ENCODE measurements at regions not wholly inside any gene's neighbourhood (a gene's known extent, or its start where the extent isn't known, plus 50 kb on each side); places are given as distances from the start of the nearest gene placed in this dataset.

- no peak for TF ChIP-seq ZFX (IDR thresholded peaks at IDR 0.05)
- TF ChIP-seq CTCF (conservative IDR thresholded peaks at IDR 0.05) = no peak
- no peak overlapping the region for H3K27ac ChIP-seq
Measured at GRCh38 chr20:51899674-51900073, 97.4 kb upstream of the SALL4 start.

- TF ChIP-seq ZFX (IDR thresholded peaks at IDR 0.05) (no peak), CTCF (conservative IDR thresholded peaks at IDR 0.05) (no peak)
Measured at GRCh38 chr20:51898788-51899187, 96.5 kb upstream of the SALL4 start.

GRCh38 chr20:51894619-51895018, 92.3 kb upstream of the SALL4 start:
- no peak overlapping the region for H3K27ac ChIP-seq
- TF ChIP-seq ZFX (IDR thresholded peaks at IDR 0.05) = no peak
- no peak for TF ChIP-seq CTCF (conservative IDR thresholded peaks at IDR 0.05)

More at GRCh38 chr20:51898788-51899187, 96.5 kb upstream of the SALL4 start:
- H3K27ac ChIP-seq = no peak overlapping the region

GRCh38 chr20:51894201-51894600, 91.9 kb upstream of the SALL4 start:
- H3K27ac ChIP-seq = no peak overlapping the region
- no peak for TF ChIP-seq CTCF (conservative IDR thresholded peaks at IDR 0.05)

GRCh38 chr20:51893723-51894122, 91.4 kb upstream of the SALL4 start:
- no peak for TF ChIP-seq CTCF (conservative IDR thresholded peaks at IDR 0.05)
- TF ChIP-seq ZFX (IDR thresholded peaks at IDR 0.05) = no peak
- H3K27ac ChIP-seq = no peak overlapping the region

GRCh38 chr20:51890003-51890402, 87.7 kb upstream of the SALL4 start:
- H3K27ac ChIP-seq = no peak overlapping the region
- TF ChIP-seq ZFX (IDR thresholded peaks at IDR 0.05) = no peak
- no peak for TF ChIP-seq CTCF (conservative IDR thresholded peaks at IDR 0.05)

GRCh38 chr20:51889466-51889865, 87.1 kb upstream of the SALL4 start:
- TF ChIP-seq CTCF (conservative IDR thresholded peaks at IDR 0.05) (no peak), ZFX (IDR thresholded peaks at IDR 0.05) (no peak)
- no peak overlapping the region for H3K27ac ChIP-seq

All from C4-2B (cell line).